ENCODE measurements at regions not wholly inside any gene's neighbourhood (a gene's known extent, or its start where the extent isn't known, plus 50 kb on each side); places are given as distances from the start of the nearest gene placed in this dataset.

DNA sequence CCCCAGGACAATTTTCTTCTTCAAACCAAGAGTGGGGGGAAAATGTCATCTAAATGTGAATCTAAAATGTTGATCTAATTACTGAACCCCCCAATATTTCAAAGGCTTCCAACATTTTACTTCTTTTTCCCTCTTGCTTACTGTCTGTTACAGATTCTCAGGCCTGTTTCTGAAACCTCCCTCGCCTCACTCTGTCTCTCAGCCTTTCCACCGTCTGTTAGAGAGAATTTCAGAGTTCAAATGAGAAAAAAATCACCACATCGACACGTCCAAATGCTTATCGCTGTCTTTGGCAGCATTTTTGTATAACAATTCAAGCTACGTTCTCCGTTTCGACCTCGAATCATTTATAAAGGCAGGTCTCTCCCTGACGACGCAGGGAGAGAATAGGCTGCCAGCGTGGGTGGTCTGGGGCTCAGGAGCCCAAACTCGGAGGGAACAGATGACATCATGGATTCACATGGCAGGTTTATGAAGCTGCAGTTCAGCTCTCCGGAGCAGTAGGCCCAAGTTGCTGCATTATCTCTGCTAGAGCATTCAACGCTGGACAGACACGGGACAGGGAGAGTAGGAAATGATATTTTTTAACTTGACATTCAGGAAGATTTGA lies 139.8 kb downstream of the GAS1 start:
- Histone ChIP-seq H3K4me2 (ENCODE audit: low read depth, low read length, poor library complexity, severe bottlenecking) (no peak overlapping the region), H3F3A (ENCODE audit: insufficient read depth) (no peaks in the 10 kb centered on the region), H3K36me3 (ENCODE audit: low read length) (no peaks in the 10 kb centered on the region), H3K27ac (ENCODE audit: low read depth, low read length) (no peak overlapping the region), H3K27me3 (ENCODE audit: low read length) (no peaks in the 10 kb centered on the region), H3K9me2 (replicated peaks; ENCODE audit: insufficient read depth, low read length) (no peaks in the 10 kb centered on the region), H3K9ac (ENCODE audit: low read length) (no peak overlapping the region), H2AFZ (ENCODE audit: low read depth, low read length, severe bottlenecking) (no peak overlapping the region), H3K4me3 (ENCODE audit: insufficient read depth, low read length, poor library complexity, severe bottlenecking) (no peak overlapping the region), H3K9me3 (ENCODE audit: insufficient read depth, low read length) (no peaks in the 10 kb centered on the region), H4K20me1 (ENCODE audit: low read depth, low read length) (no peaks in the 10 kb centered on the region), H3K79me2 (ENCODE audit: insufficient read depth, low read length) (no peaks in the 10 kb centered on the region)
- TF ChIP-seq CTCF (IDR thresholded peaks at IDR 0.05; ENCODE audit: insufficient read depth, low read length, poor library complexity, severe bottlenecking), result no peak
- no peak for TF ChIP-seq EZH2phosphoT487 (conservative IDR thresholded peaks at IDR 0.05; ENCODE audit: low read length)

DNA sequence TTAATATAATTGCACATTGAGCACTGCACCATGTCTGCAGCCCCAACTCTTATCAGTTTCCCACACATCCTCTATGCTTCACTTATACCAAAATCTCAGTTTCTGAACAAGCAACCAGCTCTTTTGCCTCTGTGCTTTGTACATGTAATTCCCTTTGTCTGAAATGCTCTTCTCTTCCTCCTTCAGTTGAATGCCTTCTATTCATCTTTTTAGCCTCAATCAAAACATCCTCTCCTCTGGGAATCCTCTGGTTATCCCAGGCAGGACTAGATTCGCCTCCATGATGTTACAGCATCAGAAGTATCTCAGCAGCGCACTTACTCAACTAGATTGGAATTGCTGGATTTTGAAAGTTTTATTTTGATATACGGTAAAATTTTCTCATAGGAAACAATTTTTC lies 143.3 kb downstream of the GAS1 start:
- no peak overlapping the region for H3K4me3 ChIP-seq (ENCODE audit: insufficient read depth, low read length, poor library complexity, severe bottlenecking)
- H3K9ac ChIP-seq (ENCODE audit: low read length), result no peak overlapping the region
- no peaks in the 10 kb centered on the region for H3K9me2 ChIP-seq (replicated peaks; ENCODE audit: insufficient read depth, low read length)
- no peak overlapping the region for H3K27ac ChIP-seq (ENCODE audit: low read depth, low read length)
- no peaks in the 10 kb centered on the region for H3K36me3 ChIP-seq (ENCODE audit: low read length)
- no peaks in the 10 kb centered on the region for H3F3A ChIP-seq (ENCODE audit: insufficient read depth)
- H3K4me2 ChIP-seq (ENCODE audit: low read depth, low read length, poor library complexity, severe bottlenecking), result no peak overlapping the region
- no peaks in the 10 kb centered on the region for H3K9me3 ChIP-seq (ENCODE audit: insufficient read depth, low read length)
- no peak overlapping the region for H2AFZ ChIP-seq (ENCODE audit: low read depth, low read length, severe bottlenecking)
- no peaks in the 10 kb centered on the region for H3K79me2 ChIP-seq (ENCODE audit: insufficient read depth, low read length)
- no peak for TF ChIP-seq EZH2phosphoT487 (conservative IDR thresholded peaks at IDR 0.05; ENCODE audit: low read length)
- no peak for TF ChIP-seq CTCF (IDR thresholded peaks at IDR 0.05; ENCODE audit: insufficient read depth, low read length, poor library complexity, severe bottlenecking)
- H4K20me1 ChIP-seq (ENCODE audit: low read depth, low read length), result no peaks in the 10 kb centered on the region
- H3K27me3 ChIP-seq (ENCODE audit: low read length), result no peaks in the 10 kb centered on the region

- Histone ChIP-seq H3K9me3 (ENCODE audit: insufficient read depth, low read length) (no peaks in the 10 kb centered on the region), H4K20me1 (ENCODE audit: low read depth, low read length) (no peaks in the 10 kb centered on the region), H3K4me2 (ENCODE audit: low read depth, low read length, poor library complexity, severe bottlenecking) (no peak overlapping the region), H3K27me3 (ENCODE audit: low read length) (no peaks in the 10 kb centered on the region), H3K27ac (ENCODE audit: low read depth, low read length) (no peak overlapping the region), H3K9me2 (replicated peaks; ENCODE audit: insufficient read depth, low read length) (no peaks in the 10 kb centered on the region), H3K36me3 (ENCODE audit: low read length) (no peaks in the 10 kb centered on the region), H3K79me2 (ENCODE audit: insufficient read depth, low read length) (no peaks in the 10 kb centered on the region), H3K9ac (ENCODE audit: low read length) (no peak overlapping the region), H2AFZ (ENCODE audit: low read depth, low read length, severe bottlenecking) (no peak overlapping the region), H3K4me3 (ENCODE audit: insufficient read depth, low read length, poor library complexity, severe bottlenecking) (no peak overlapping the region), H3F3A (ENCODE audit: insufficient read depth) (no peaks in the 10 kb centered on the region)
- TF ChIP-seq EZH2phosphoT487 (conservative IDR thresholded peaks at IDR 0.05; ENCODE audit: low read length) (no peak), CTCF (IDR thresholded peaks at IDR 0.05; ENCODE audit: insufficient read depth, low read length, poor library complexity, severe bottlenecking) (no peak)
Observed at GRCh38 chr9:86802900-86803673, 144.2 kb downstream of the GAS1 start.
